ENCODE measurements at regions not wholly inside any gene's neighbourhood (a gene's known extent, or its start where the extent isn't known, plus 50 kb on each side); places are given as distances from the start of the nearest gene placed in this dataset.
"Not testable (repeated sequence)": the region's sequence is repeated elsewhere in the genome, so short reads cannot be mapped to it uniquely, and the experiment has no call there.

GRCh38 chr2:199131136-199131655 lies 326.5 kb downstream of the SATB2 start:
- DNase-seq: no peak

GRCh38 chr2:199130501-199130900 lies 327.2 kb downstream of the SATB2 start:
- DNase-seq: no peak

DNA sequence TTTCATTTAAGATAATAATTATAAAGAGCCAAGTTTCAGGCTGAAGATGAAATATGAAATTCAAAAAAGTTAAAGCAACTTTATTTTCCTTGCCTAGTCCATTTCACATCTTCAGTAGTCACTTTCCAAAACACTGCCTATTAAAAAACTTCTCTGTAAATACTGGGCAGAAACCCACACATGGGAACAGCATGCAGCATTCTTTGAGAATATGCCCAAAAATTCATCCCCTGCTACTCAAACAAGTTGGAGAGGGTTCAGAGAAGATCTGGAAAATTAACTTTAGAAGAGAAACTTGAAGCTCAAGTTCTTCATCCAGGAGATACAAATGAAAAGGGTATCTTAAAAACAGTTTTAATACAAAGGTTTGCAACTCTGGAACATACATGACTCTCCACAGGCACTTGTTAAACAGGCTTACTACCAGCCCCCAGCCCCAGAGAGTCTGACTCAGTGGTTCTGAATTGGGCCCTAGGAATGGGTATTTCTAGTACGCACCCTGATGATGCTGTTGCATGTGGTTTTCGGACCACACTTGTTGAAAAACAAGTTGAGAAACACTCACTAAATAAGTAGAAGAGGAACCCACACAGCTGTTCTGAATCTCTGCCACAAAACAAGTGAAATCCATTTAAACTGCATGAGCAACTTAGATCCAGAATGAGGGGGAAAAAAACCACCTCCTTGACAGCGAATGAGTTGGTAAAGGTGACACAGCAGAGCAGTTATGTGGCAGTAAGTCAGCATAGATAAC lies 329.1 kb downstream of the SATB2 start:
- no peak for DNase-seq

GRCh38 chr2:199119796-199120195 lies 337.9 kb downstream of the SATB2 start:
- no peak for DNase-seq

DNA sequence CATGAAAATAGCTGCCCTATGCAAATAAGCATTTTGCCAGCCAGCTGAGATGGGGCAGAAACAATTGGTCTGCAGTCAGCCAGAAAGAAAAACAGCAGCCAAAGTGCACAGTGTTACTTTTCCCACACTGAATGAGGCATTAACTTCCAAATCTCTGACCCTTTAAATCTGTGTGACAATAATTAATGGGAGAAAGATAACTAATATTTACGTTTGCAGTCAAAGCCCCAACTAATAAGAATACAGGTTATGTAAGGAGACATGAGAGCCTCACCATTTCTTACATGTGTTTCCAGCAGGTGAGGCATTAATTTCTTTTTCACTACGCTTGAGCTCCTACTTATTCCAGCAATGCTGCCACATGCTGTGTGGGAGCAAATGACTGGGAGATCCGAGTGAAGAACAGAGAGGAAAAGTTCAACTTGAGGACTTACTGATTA lies 339.0 kb downstream of the SATB2 start:
- DNase-seq: no peak

DNA sequence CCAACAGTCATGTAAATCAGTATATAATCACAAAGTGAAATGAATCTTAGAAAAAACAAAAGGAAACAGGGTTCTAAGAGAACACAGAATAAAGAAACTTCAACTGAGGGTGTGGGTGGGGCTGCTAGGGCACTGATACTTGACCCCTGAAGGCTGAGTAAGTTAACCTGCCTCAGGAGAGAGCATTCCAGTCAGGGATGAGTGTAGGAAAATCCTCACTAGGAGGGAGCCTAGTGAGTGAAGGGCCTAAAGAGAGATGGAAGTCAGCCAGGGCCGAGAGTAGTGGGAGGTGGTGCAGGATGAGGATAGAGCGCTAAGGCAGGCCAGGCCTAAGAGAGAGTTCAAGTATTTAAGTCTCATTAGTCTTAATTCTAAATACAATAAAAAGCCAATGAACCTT lies 342.6 kb downstream of the SATB2 start:
- no peak for DNase-seq

DNA sequence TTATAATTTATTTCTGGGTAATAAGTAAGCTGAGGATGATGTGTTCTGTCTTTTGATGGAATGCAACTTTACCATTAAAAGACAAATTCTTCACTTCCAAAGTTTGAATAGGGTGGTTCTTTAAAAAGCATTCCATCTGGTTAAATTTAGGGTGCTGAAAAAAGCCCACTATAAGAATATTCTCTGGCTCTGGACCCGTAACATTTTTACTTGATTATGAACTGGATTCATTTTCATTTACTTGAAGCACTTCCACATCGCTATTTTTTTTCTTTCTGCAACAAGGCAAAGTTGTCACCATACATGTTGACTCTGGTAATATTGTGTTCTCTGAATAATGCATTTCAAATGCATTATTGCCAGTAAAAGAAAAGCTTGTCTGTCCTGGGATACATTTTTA lies 344.6 kb downstream of the SATB2 start:
- no peak for DNase-seq

DNA sequence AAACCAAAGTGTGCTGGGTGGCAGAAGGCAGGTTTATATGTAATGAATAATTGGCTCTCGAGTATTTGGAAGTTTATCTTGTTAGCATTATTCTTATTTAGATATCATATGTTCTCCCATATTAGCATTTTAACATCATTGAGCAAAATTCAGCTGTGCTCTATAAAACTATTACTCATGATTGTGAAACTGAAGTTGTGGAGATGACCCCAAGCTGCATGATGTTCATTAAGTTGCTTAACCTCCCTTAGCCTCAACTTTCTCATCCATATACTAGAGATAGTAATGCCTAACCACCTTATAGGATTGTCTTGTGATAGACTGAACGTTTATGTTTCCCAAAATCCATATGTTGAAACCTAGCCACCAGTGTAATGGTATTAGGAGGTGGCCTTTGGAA lies 346.3 kb downstream of the SATB2 start:
- no peak for DNase-seq

- DNase-seq: no peak
Observed at GRCh38 chr2:199108056-199108455, 349.7 kb downstream of the SATB2 start.

DNA sequence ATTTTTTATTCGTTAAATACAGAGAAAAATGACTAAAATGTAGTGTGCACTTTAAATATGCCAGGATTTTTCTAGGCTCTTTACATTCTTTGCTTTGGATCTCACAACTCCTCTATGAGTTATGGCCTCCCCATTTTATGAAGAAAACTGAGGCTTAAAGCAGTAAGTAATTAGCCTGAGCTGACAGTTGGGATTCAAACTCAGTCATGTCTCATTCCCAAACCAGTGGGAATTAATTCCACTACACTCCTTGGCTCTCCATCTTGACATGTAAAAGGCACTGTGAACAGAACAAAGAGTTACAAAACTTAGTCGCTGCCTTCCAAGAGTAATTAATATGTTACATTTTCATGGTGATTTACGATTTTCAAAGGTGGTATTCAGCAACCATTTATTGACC lies 351.9 kb downstream of the SATB2 start:
- DNase-seq: no peak

DNA sequence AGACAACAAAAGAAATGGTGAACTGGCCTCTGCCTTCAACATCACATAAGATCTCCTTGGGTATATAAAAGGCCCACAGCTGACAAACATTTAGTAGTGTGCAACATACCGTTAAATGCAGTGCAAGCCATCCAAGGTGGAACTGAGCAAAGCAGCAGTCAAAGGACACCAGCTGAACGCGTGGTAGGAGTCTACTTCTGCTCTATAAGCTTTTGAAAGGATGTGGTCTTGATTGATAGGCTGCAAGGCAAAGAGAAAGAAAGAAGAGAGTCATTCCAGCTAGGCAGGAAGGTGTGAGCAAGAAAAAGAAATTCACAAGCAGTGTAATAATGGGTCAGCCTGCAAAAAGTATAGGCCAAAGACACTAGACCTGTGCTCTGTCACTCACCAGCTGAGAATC lies 356.3 kb downstream of the SATB2 start:
- no peak for DNase-seq

GRCh38 chr2:199100326-199101110 lies 357.2 kb downstream of the SATB2 start:
- DNase-seq: no peak

DNA sequence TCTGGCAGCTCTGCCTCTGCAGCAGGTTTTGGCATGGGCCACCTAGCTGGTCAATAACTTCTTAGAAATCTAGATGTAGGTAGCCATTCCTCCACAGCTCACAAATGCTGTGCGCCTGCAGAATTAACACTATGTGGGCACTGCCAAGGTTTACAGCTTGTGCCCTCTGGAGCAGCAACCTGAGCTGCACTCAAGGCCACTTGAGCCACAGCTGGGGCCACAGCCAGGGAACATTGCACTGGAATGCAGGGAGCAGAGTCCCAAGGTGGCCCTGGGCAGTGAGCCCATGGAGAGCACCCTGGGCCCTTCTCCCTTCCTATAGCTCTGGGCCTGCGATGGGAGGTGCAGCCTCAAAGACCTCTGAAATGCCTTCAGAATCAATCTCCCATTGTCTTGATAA lies 365.3 kb downstream of the SATB2 start:
- DNase-seq: no peak

GRCh38 chr2:199085261-199085660 lies 372.5 kb downstream of the SATB2 start:
- DNase-seq: no peak

DNA sequence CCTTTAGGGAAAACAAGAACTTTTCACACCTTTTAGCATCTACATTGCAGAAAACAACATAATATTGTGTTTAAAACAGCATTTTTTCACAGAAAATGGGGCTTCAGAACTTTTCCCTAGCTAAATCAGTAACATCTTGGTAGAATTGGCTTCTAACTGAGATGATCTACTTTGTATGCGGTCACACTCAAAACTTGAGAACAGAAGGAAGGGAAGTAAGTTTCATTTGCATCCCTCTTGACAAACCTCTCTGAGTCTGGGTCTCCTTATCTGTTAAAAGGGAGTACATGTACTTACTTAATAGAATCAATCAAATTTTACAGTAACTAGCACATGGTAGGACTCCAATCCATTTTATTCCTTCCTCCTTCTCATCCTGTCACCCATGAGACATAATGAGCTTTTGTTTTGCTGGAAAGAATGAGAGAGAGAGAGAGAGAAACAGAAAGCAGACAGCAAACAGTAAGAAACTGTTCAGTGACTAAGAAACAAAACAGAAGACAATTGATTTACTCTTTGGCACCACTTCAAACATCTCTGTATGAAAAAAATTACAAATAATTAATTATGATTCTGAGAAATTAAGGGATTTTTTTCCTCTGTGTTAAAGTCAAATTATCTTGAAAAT lies 387.3 kb downstream of the SATB2 start:
- no peak for DNase-seq

- no peak for DNase-seq
Observed at GRCh38 chr2:199064201-199064600, 393.5 kb downstream of the SATB2 start.

DNA sequence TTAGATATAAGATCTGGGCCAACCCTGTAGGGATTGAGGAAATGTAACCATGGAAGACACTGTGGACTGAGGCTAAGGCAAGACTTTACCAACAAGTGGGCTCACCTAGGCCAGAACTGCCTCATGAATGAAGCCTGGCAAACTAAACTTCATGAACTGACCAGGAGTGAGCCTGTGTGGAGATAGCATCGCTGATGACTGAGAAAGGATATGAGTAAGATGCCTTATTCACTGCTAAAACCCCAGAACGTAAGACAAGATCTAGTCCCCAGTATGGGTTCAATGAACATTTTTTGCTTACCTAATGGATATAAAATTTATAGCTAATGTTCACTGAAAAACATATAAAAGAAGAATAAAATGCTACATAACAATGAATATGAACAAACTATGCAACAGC lies 399.8 kb downstream of the SATB2 start:
- DNase-seq: no peak

GRCh38 chr2:199055336-199055735 lies 402.4 kb downstream of the SATB2 start:
- DNase-seq: no peak

DNA sequence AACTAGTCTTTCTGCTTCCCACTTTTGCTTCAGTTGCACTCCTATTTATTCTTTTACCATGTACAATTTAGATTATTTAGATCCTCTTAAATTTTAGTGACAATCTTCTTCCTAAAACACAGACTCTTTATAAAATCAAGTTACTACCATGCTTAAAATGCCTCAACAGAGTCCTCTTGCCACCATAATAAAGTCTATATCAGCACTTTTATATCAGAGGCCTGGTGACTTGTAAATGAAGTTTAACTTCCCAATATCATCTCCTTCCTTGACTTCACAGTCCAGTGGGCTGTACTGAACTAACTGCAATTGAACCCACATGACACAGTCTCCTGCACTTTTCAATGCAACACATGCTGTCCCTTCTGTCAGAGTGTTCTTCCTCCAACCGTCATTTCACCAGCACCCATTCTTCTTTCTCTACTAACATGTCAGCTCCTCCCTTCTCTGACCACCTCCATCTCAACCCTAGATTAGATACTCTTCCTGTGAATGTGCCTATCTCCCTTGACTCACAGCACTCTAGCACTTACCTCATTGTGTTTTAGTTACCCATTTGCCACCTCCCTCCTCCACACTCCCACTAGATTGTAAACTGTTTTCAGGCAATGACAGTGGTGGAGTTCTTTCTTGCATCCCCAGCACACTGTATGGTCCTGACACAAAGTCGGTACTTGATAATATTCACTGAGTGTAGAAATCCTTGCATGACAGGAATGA lies 414.9 kb downstream of the SATB2 start:
- no peak for DNase-seq

- no peak for DNase-seq
Observed at GRCh38 chr2:199040522-199040921, 417.2 kb downstream of the SATB2 start.

DNA sequence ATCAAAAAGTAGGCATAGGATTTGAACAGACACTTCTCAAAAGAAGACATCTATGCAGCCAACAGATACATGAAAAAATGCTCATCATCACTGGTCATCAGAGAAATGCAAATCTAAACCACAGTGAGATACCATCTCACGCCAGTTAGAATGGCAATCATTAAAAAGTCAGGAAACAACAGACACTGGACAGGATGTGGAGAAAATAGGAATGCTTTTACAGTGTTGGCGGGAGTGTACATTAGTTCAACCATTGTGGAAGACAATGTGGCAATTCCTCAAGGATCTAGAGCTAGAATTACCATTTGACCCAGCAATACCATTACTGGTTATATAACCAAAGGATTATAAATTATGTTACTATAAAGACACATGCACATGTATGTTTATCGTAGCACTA lies 424.0 kb downstream of the SATB2 start:
- not testable (repeated sequence) for DNase-seq

DNA sequence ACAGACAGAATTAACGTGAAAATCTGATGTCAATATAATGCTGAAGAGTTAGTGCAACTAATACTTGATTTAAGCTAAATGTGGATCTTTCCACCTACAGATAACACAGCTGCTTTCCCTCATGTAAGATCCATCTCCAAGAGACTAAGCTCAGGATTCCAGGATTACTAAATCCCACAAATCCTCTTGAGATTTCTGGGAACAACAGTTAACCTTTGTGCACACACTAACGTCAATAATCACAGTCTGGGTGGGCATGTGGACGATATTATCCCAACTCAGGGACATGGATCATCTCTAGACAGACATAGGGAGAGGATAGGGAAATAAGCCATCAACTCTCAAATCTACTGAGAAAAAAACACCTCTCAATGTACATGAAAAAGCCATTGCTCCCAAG lies 432.6 kb downstream of the SATB2 start:
- no peak for DNase-seq

DNA sequence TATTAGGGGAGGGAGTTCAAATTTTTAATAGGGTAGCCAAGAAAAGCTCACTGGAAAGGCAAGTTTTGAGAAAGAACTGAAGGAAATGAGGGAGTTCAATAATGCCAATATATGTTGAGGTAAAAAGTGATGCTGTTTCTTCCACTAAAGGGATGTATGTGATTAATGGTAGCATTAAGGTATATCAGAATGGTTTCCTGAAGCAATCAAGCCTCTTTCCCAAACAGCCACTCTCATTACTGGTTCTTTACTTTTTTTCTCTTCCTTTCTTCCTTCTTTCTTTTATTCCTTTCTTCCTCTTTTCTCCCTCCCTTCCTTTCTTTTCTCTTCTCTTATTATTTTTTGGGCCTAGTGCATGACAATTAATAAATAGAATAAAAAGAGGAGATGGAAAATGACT lies 433.5 kb downstream of the SATB2 start:
- no peak for DNase-seq
